H1 (cell line): ENCODE measurements at regions not wholly inside any gene's neighbourhood (a gene's known extent, or its start where the extent isn't known, plus 50 kb on each side); places are given as distances from the start of the nearest gene placed in this dataset.

Experiments used
- CTCF ChIA-PET: fragments of 300-600 bp; sonication (Branson Sonifier 250); formaldehyde crosslinking; loops from one replicate; lab custom pipeline; 2021; ENCODE audit not compliant: partially characterized antibody; lab: Charles Lee
- POLR2A ChIA-PET: fragments of 300-600 bp; sonication (Branson Sonifier 250); formaldehyde crosslinking; loops from one replicate; lab custom pipeline; 2021; ENCODE audit warnings: inconsistent platforms; ENCODE audit not compliant: partially characterized antibody; lab: Charles Lee
- DNase-seq, 2 experiments: peaks; one replicate each; pipeline versions ENCODE4 v3.0.0 to v3.0.0-alpha.2; 2010 to 2022; ENCODE audit warnings: low spot score in 2 of 2, low read depth in 1 of 2, mixed read lengths in 1 of 2
- FAIRE-seq: peaks from 2 replicates; lab custom pipeline; 2011; peaks lifted over from hg19 to GRCh38; lab: Jason Lieb, UNC
- H2AFZ ChIP-seq: 2 replicates; pipeline ENCODE4 v1.8.1; 2012; ENCODE audit warnings: low read length, inconsistent platforms
- H2AK5ac ChIP-seq: 2 replicates; pipeline ENCODE4 v1.6.1; 2013; ENCODE audit warnings: low read depth, low read length
- H2BK120ac ChIP-seq: replicated peaks from 2 replicates; pipeline ENCODE3; 2013; ENCODE audit warnings: low read depth, low read length, inconsistent platforms
- H2BK12ac ChIP-seq: 2 replicates; pipeline ENCODE4 v1.6.1; 2013; ENCODE audit warnings: low read depth, low read length
- H2BK15ac ChIP-seq: 2 replicates; pipeline ENCODE4 v1.6.1; 2013; ENCODE audit warnings: low read length
- H2BK20ac ChIP-seq: 2 replicates; pipeline ENCODE4 v1.6.1; 2013; ENCODE audit warnings: low read length
- H2BK5ac ChIP-seq: 2 replicates; pipeline ENCODE4 v1.6.1; 2013; ENCODE audit warnings: low read depth, low read length
- H3K14ac ChIP-seq: 2 replicates; pipeline ENCODE4 v1.6.1; 2013; ENCODE audit warnings: inconsistent platforms; ENCODE audit not compliant: insufficient read length
- H3K18ac ChIP-seq: 2 replicates; pipeline ENCODE4 v1.6.1; 2013; ENCODE audit warnings: low read length; ENCODE audit errors: extremely low read depth
- H3K23ac ChIP-seq: 2 replicates; pipeline ENCODE4 v1.6.1; 2013; ENCODE audit warnings: inconsistent platforms; ENCODE audit not compliant: insufficient read length
- H3K23me2 ChIP-seq: 2 replicates; pipeline ENCODE4 v1.6.1; 2013; ENCODE audit warnings: low read depth, low read length
- H3K27ac ChIP-seq: 2 replicates; pipeline ENCODE4 v1.6.1; 2011; ENCODE audit warnings: low read depth, low read length, inconsistent platforms
- H3K27me3 ChIP-seq, 4 experiments: replicated peaks in 1 of 4; 1 replicate in 1 of 4; 2 replicates in 3 of 4; pipeline versions ENCODE4 v1.6.1 to v1.8.1; 2011 to 2013; ENCODE audit warnings: low read length in 3 of 4, mild to moderate bottlenecking in 3 of 4, inconsistent platforms in 2 of 4, mixed read lengths in 2 of 4, moderate library complexity in 1 of 4; ENCODE audit not compliant: control insufficient read depth in 3 of 4, insufficient read depth in 3 of 4; ENCODE audit errors: extremely low read depth in 1 of 4
- H3K36me3 ChIP-seq, 4 experiments: 2 replicates each; pipeline versions ENCODE4 v1.6.1 to v1.8.1; 2011 to 2013; ENCODE audit warnings: mild to moderate bottlenecking in 4 of 4, low read length in 3 of 4, moderate library complexity in 2 of 4, control low read depth in 1 of 4, inconsistent platforms in 1 of 4; ENCODE audit not compliant: insufficient read depth in 4 of 4, control insufficient read depth in 2 of 4
- H3K4ac ChIP-seq: replicated peaks from 2 replicates; pipeline ENCODE3; 2013; ENCODE audit warnings: low read length, low read depth, mixed read lengths, inconsistent platforms; ENCODE audit not compliant: insufficient read length
- H3K4me1 ChIP-seq, 4 experiments: replicated peaks in 1 of 4; 1 replicate in 1 of 4; 2 replicates in 3 of 4; pipeline versions ENCODE4 v1.6.1 to v1.8.1; 2011 to 2013; ENCODE audit warnings: low read length in 3 of 4, inconsistent platforms in 2 of 4, mixed read lengths in 1 of 4; ENCODE audit not compliant: insufficient read depth in 4 of 4, control insufficient read depth in 3 of 4
- H3K4me2 ChIP-seq, 2 experiments: 2 replicates each; pipeline versions ENCODE4 v1.6.1 to v1.8.1; 2011 to 2013; ENCODE audit warnings: low read depth in 2 of 2, low read length in 2 of 2, control low read depth in 1 of 2, inconsistent platforms in 1 of 2, mild to moderate bottlenecking in 1 of 2; ENCODE audit not compliant: insufficient read depth in 1 of 2
- H3K4me3 ChIP-seq, 4 experiments: fragments of 200-600, 300-600 bp in 1 of 4; sonication (generic), shearing (Covaris generic), sonication (Bioruptor Twin) in 1 of 4; 2 replicates each; pipeline versions ENCODE4 v1.5.1 to v1.8.1; 2011 to 2016; ENCODE audit warnings: low read length in 4 of 4, low read depth in 3 of 4, control low read depth in 2 of 4, inconsistent platforms in 2 of 4, mild to moderate bottlenecking in 2 of 4, mixed read lengths in 1 of 4, moderate library complexity in 1 of 4; ENCODE audit not compliant: insufficient read depth in 2 of 4; ENCODE audit errors: extremely low read depth in 1 of 4
- H3K56ac ChIP-seq: replicated peaks from 2 replicates; pipeline ENCODE3; 2013; ENCODE audit warnings: low read depth, mild to moderate bottlenecking, mixed read lengths, low read length, inconsistent platforms; ENCODE audit not compliant: insufficient read length
- H3K79me1 ChIP-seq: 2 replicates; pipeline ENCODE4 v1.6.1; 2013; ENCODE audit warnings: low read depth, low read length, control low read depth
- H3K79me2 ChIP-seq, 2 experiments: 2 replicates each; pipeline versions ENCODE4 v1.6.1 to v1.8.1; 2012 to 2013; ENCODE audit warnings: low read length in 2 of 2, mild to moderate bottlenecking in 2 of 2, inconsistent platforms in 1 of 2; ENCODE audit not compliant: insufficient read depth in 2 of 2, control insufficient read depth in 1 of 2
- H3K9ac ChIP-seq, 4 experiments: replicated peaks in 1 of 4; 1 replicate in 1 of 4; 2 replicates in 3 of 4; pipeline versions ENCODE4 v1.6.1 to v1.8.1; 2011 to 2013; ENCODE audit warnings: low read depth in 3 of 4, low read length in 3 of 4, control low read depth in 2 of 4, mild to moderate bottlenecking in 2 of 4, moderate library complexity in 2 of 4, inconsistent platforms in 1 of 4; ENCODE audit errors: extremely low read depth in 1 of 4
- H3K9me3 ChIP-seq, 2 experiments: 2 replicates each; pipeline versions ENCODE4 v1.6.1 to v1.8.1; 2012 to 2013; ENCODE audit warnings: mild to moderate bottlenecking in 2 of 2, moderate library complexity in 2 of 2, control low read depth in 1 of 2, inconsistent platforms in 1 of 2, low read depth in 1 of 2, low read length in 1 of 2, mixed read lengths in 1 of 2; ENCODE audit not compliant: insufficient read depth in 2 of 2
- H4K20me1 ChIP-seq, 2 experiments: replicated peaks in 1 of 2; 2 replicates each; pipeline versions ENCODE3 to v1.8.1; 2011 to 2013; ENCODE audit warnings: inconsistent platforms in 2 of 2, low read length in 2 of 2, mild to moderate bottlenecking in 1 of 2; ENCODE audit not compliant: insufficient read depth in 2 of 2, control insufficient read depth in 1 of 2
- H4K5ac ChIP-seq: 2 replicates; pipeline ENCODE4 v1.6.1; 2013; ENCODE audit warnings: low read length, low read depth, mixed read lengths, inconsistent platforms; ENCODE audit not compliant: insufficient read length
- H4K8ac ChIP-seq: 2 replicates; pipeline ENCODE4 v1.8.0; 2013; ENCODE audit warnings: mild to moderate bottlenecking, moderate library complexity, low read length, inconsistent platforms; ENCODE audit not compliant: insufficient read depth; ENCODE audit errors: extremely low read depth
- H4K91ac ChIP-seq: replicated peaks from 2 replicates; pipeline ENCODE3; 2013; ENCODE audit warnings: low read length, mixed read lengths, inconsistent platforms; ENCODE audit not compliant: insufficient read length
- SIRT6 ChIP-seq: IDR thresholded peaks from one replicate; pipeline ENCODE4 v1.7.1; 2012; ENCODE audit warnings: low read length, inconsistent platforms
- WGBS, 2 experiments: shearing (Covaris generic) in 1 of 2; methylation state at CpG; one replicate each; pipeline versions ENCODE4 v1.1.6 to v1.1.7; 2013 to 2015; ENCODE audit warnings: low lambda C conversion rate in 2 of 2, mixed read lengths in 2 of 2, inconsistent platforms in 1 of 2, low coverage in 1 of 2, missing lambda C conversion rate in 1 of 2; ENCODE audit not compliant: insufficient replicate concordance in 2 of 2, insufficient coverage in 1 of 2, insufficient read length in 1 of 2; ENCODE audit errors: extremely low coverage in 1 of 2, missing lambda C conversion rate in 1 of 2; 5-methylcytosine and 5-hydroxymethylcytosine counted together
- TF ChIP-seq, protein P1 (sequence below): IDR thresholded peaks from 2 replicates; pipeline ENCODE4 v1.6.1; 2011; ENCODE audit warnings: low read depth, mild to moderate bottlenecking, low read length; ENCODE audit not compliant: insufficient read depth

DNA sequence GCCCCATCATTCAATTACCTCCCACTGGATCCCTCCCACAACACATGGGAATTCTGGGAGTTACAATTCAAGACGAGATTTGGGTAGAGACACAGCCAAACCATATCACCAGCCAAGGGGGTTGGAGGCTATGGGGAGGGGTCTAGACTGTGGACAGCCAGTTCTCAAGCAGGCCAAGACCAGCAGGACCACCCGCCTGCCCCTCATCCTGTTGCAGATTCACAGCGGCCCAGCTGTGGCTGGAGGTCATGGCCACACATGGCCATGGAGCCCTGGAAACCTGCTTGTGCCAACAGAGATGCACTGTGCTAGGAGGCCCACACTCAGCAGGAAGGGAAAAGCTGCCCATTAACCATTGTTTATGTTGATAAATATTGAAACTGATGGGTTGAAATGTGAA, 240.5 kb downstream of the TTLL2 start:
- H2BK15ac ChIP-seq, result no peak overlapping the region
- no peak overlapping the region for H2AFZ ChIP-seq
- no peak overlapping the region for H2BK120ac ChIP-seq
- no peak overlapping the region for H3K27ac ChIP-seq
- ChIA-PET CTCF (no interaction called here), POLR2A (no interaction called here)
- no peaks in the 10 kb centered on the region for H3K23me2 ChIP-seq
- no peak overlapping the region for H2BK5ac ChIP-seq
- H2BK12ac ChIP-seq, result no peak overlapping the region
- no peaks in the 10 kb centered on the region for H3K79me2 ChIP-seq
- no peak overlapping the region for H3K56ac ChIP-seq
- no peak overlapping the region for H3K4ac ChIP-seq
- DNase-seq (no peak), FAIRE-seq (no peak)
- no peak overlapping the region for H4K5ac ChIP-seq
- no peak overlapping the region for H2BK20ac ChIP-seq
- no peak overlapping the region for H3K23ac ChIP-seq
- no peaks in the 10 kb centered on the region for H3K79me1 ChIP-seq
- H4K91ac ChIP-seq, result no peak overlapping the region
- no peaks in the 10 kb centered on the region for H4K20me1 ChIP-seq
- TF ChIP-seq, protein P1, sequence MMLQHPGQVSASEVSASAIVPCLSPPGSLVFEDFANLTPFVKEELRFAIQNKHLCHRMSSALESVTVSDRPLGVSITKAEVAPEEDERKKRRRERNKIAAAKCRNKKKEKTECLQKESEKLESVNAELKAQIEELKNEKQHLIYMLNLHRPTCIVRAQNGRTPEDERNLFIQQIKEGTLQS, result no peak
- no peak for TF ChIP-seq SIRT6
- H3K4me1 ChIP-seq, result no peaks in the 10 kb centered on the region; a peak in 1 of 7 replicates
- no peak overlapping the region for H4K8ac ChIP-seq
- no peak overlapping the region for H3K4me2 ChIP-seq
- H3K4me3 ChIP-seq, result no peak overlapping the region
- H2AK5ac ChIP-seq, result no peak overlapping the region
- no peak overlapping the region for H3K9ac ChIP-seq
- no peak overlapping the region for H3K14ac ChIP-seq
- no peaks in the 10 kb centered on the region for H3K36me3 ChIP-seq
- H3K18ac ChIP-seq, result no peak overlapping the region
- H3K27me3 ChIP-seq, result no peaks in the 10 kb centered on the region; a peak in 1 of 7 replicates
- 86% methylated on average over 3 of the region's 3 CpGs; no CpG with 5 or more reads in 1 of the 2 experiments for WGBS, 2 experiments
- no peaks in the 10 kb centered on the region for H3K9me3 ChIP-seq
